HepG2 (cell line): ENCODE measurements at regions not wholly inside any gene's neighbourhood (a gene's known extent, or its start where the extent isn't known, plus 50 kb on each side); places are given as distances from the start of the nearest gene placed in this dataset.

Source experiments
- ATAC-seq: fragments of 200-7000 bp; cut with Tn5 transposase; 3 replicates; pipeline ENCODE4 v1.9.1; 2020; ENCODE audit warnings: mild to moderate bottlenecking, moderate library complexity
- BruUV-seq: library from RNA; stranded (reverse); fragments of 400-500 nt; replicated peaks from 2 replicates; lab custom pipeline; 2021; lab: Mats Ljungman, UMichigan
- CTCF ChIA-PET: fragments of 300-600 bp; formaldehyde crosslinking; extraction: SDS; loops from one replicate; lab custom pipeline; 2021; ENCODE audit warnings: low total read pairs, inconsistent platforms, low intra/inter-chr PET ratio; lab: Yijun Ruan, JAX
- POLR2A ChIA-PET: fragments of 350-600 bp; sonication (Branson Sonifier 250); formaldehyde crosslinking; loops from one replicate; lab custom pipeline; 2020; ENCODE audit warnings: antibody characterized with exemption, inconsistent platforms; lab: Yijun Ruan, JAX
- DNase-seq: peaks from one replicate; pipeline ENCODE4 v3.0.0-alpha.2; 2015; ENCODE audit warnings: low spot score
- FAIRE-seq: peaks from 3 replicates; lab custom pipeline; 2011; peaks lifted over from hg19 to GRCh38; lab: Jason Lieb, UNC
- H2AFZ ChIP-seq: one replicate; pipeline ENCODE4 v1.6.1; 2011; ENCODE audit warnings: low read length, inconsistent platforms
- H3K27ac ChIP-seq: fragments of 300-600 bp; 3 replicates; pipeline ENCODE4 v1.8.0; 2011; ENCODE audit warnings: mixed run types, mild to moderate bottlenecking, mixed read lengths, low read length, inconsistent platforms; ENCODE audit not compliant: insufficient read depth; ENCODE audit errors: extremely low read length
- H3K27me3 ChIP-seq, 2 experiments: fragments of 200-600 bp in 1 of 2; 2 replicates in 1 of 2; 3 replicates in 1 of 2; pipeline versions ENCODE4 v1.6.0 to v1.8.0; 2011; ENCODE audit warnings: low read length in 2 of 2, mild to moderate bottlenecking in 2 of 2, moderate library complexity in 2 of 2, inconsistent platforms in 1 of 2; ENCODE audit not compliant: insufficient read depth in 2 of 2, control insufficient read depth in 1 of 2
- H3K36me3 ChIP-seq, 2 experiments: fragments of 200-600 bp in 1 of 2; replicated peaks in 1 of 2; 2 replicates in 1 of 2; 3 replicates in 1 of 2; pipeline versions ENCODE4 v1.5.1 to v1.8.0; 2011; ENCODE audit warnings: low read length in 2 of 2, inconsistent platforms in 1 of 2; ENCODE audit not compliant: insufficient read depth in 2 of 2, control insufficient read depth in 1 of 2
- H3K4me1 ChIP-seq: 2 replicates; pipeline ENCODE4 v1.5.1; 2012; ENCODE audit warnings: low read length, inconsistent platforms; ENCODE audit not compliant: insufficient read depth
- H3K4me2 ChIP-seq: 2 replicates; pipeline ENCODE4 v1.6.0; 2011; ENCODE audit warnings: low read depth, low read length, inconsistent platforms
- H3K4me3 ChIP-seq, 3 experiments: fragments of 200-600 bp in 1 of 3; sonication (generic), shearing (Covaris generic) in 1 of 3; replicated peaks in 1 of 3; 2 replicates each; pipeline ENCODE4 v1.5.1; 2011 to 2016; ENCODE audit warnings: low read length in 3 of 3, inconsistent platforms in 2 of 3, low read depth in 2 of 3, mild to moderate bottlenecking in 2 of 3, control low read depth in 1 of 3, mixed read lengths in 1 of 3; ENCODE audit not compliant: insufficient read depth in 1 of 3
- H3K79me2 ChIP-seq: one replicate; pipeline ENCODE4 v1.6.1; 2011; ENCODE audit warnings: low read length, inconsistent platforms; ENCODE audit not compliant: insufficient read depth
- H3K9ac ChIP-seq: 2 replicates; pipeline ENCODE4 v1.6.0; 2011; ENCODE audit warnings: mild to moderate bottlenecking, low read depth, low read length, inconsistent platforms; ENCODE audit not compliant: insufficient read depth
- H3K9me3 ChIP-seq: 2 replicates; pipeline ENCODE4 v1.5.1; 2012; ENCODE audit warnings: mild to moderate bottlenecking, low read length
- H4K20me1 ChIP-seq: 2 replicates; pipeline ENCODE4 v1.6.0; 2011; ENCODE audit warnings: inconsistent platforms, mild to moderate bottlenecking, low read length, moderate library complexity; ENCODE audit not compliant: insufficient read depth
- ATF4 ChIP-seq, 2 experiments: fragments of 450-650 bp in 1 of 2; sonication (generic) in 1 of 2; formaldehyde crosslinking; IDR thresholded peaks; 2 replicates each; pipeline versions ENCODE4 v1.5.0 to v1.8.0; 2020 to 2022; ENCODE audit warnings: mild to moderate bottlenecking in 1 of 2, missing genetic modification reagents in 1 of 2
- ESRRA ChIP-seq: sonication (generic); formaldehyde crosslinking; IDR thresholded peaks from 2 replicates; pipeline ENCODE4 v1.5.1; 2020; ENCODE audit warnings: mild to moderate bottlenecking, low read depth, missing genetic modification reagents
- MATR3 ChIP-seq: sonication (generic); formaldehyde crosslinking; IDR thresholded peaks from 2 replicates; pipeline ENCODE4 v1.4.0; 2020; ENCODE audit warnings: missing genetic modification reagents
- MYPOP ChIP-seq: sonication (generic); formaldehyde crosslinking; IDR thresholded peaks from 2 replicates; pipeline ENCODE4 v1.8.1; 2023; ENCODE audit warnings: mild to moderate bottlenecking, moderate library complexity, missing genetic modification reagents
- NCOA1 ChIP-seq: sonication (generic); formaldehyde crosslinking; IDR thresholded peaks from 2 replicates; pipeline ENCODE4 v1.9.0; 2021; ENCODE audit warnings: missing genetic modification reagents
- SKI ChIP-seq: fragments of 450-650 bp; IDR thresholded peaks from one replicate; pipeline ENCODE4 v1.6.1; 2018; ENCODE audit warnings: mild to moderate bottlenecking; ENCODE audit not compliant: partially characterized antibody
- SMARCC2 ChIP-seq: fragments of 450-650 bp; IDR thresholded peaks from 2 replicates; pipeline ENCODE4 v1.6.1; 2017; ENCODE audit warnings: antibody characterized with exemption, mild to moderate bottlenecking
- TFAP4 ChIP-seq: sonication (generic); IDR thresholded peaks from 2 replicates; pipeline ENCODE4 v1.6.1; 2016; ENCODE audit warnings: low read depth, borderline replicate concordance
- WGBS: methylation state at CpG from one replicate; pipeline ENCODE4 v1.1.6; 2017; ENCODE audit warnings: low lambda C conversion rate; 5-methylcytosine and 5-hydroxymethylcytosine counted together
- in situ Hi-C: cut with HindIII; loops from 2 replicates; pipeline ENCODE4 v1.10.0; 2017; ENCODE audit warnings: low pct_unique_long_range_greater_than_20kb; ENCODE audit not compliant: extremely low pct_ligation_motif_present
- intact Hi-C: fragments of 100-400 bp; cut with micrococcal nuclease; formaldehyde crosslinking; loops from one replicate; pipeline ENCODE4 v1.10.0; 2022; ENCODE audit not compliant: unreplicated experiment
- TF ChIP-seq, protein P1 (sequence below): IDR thresholded peaks from 2 replicates; pipeline ENCODE4 v1.6.1; 2018; ENCODE audit warnings: missing genetic modification reagents, mild to moderate bottlenecking, missing compliant biosample characterization

GRCh38 chrX:22366166-22366702 lies 93.5 kb downstream of the CBLL2 start:
- H3K79me2 ChIP-seq: no peaks in the 10 kb centered on the region
- in situ Hi-C loops: no loop called here
- H3K4me3 ChIP-seq: no peak overlapping the region
- 80% methylated on average over 1 of the region's 1 CpG for WGBS
- intact Hi-C loops: no loop called here
- no peaks in the 10 kb centered on the region for H4K20me1 ChIP-seq
- no peak overlapping the region for H3K9ac ChIP-seq
- no peaks in the 10 kb centered on the region for H3K27me3 ChIP-seq
- FAIRE-seq (no peak), DNase-seq (no peak), ATAC-seq (no peak)
- POLR2A ChIA-PET: no interaction called here
- H3K9me3 ChIP-seq: no peaks in the 10 kb centered on the region
- no peak overlapping the region for H2AFZ ChIP-seq
- H3K27ac ChIP-seq: no peak overlapping the region
- H3K4me2 ChIP-seq: no peak overlapping the region
- CTCF ChIA-PET: no interaction called here
- BruUV-seq: no TSS peak
- no peaks in the 10 kb centered on the region for H3K4me1 ChIP-seq
- H3K36me3 ChIP-seq: no peaks in the 10 kb centered on the region
- TF ChIP-seq, protein P1, sequence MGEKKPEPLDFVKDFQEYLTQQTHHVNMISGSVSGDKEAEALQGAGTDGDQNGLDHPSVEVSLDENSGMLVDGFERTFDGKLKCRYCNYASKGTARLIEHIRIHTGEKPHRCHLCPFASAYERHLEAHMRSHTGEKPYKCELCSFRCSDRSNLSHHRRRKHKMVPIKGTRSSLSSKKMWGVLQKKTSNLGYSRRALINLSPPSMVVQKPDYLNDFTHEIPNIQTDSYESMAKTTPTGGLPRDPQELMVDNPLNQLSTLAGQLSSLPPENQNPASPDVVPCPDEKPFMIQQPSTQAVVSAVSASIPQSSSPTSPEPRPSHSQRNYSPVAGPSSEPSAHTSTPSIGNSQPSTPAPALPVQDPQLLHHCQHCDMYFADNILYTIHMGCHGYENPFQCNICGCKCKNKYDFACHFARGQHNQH (CRISPR knock-in tag): no peak
- TF ChIP-seq SMARCC2: no peak
- TF ChIP-seq SKI: no peak
- TF ChIP-seq ESRRA: no peak
- no peak for TF ChIP-seq ATF4 (CRISPR knock-in tag; IDR thresholded peaks at IDR 0.05)
- no peak for TF ChIP-seq NCOA1
- TF ChIP-seq MATR3 (CRISPR knock-in tag): no peak
- no peak for TF ChIP-seq MYPOP (CRISPR knock-in tag)
- no peak for TF ChIP-seq TFAP4
